Type B pancreatic cell (in vitro differentiated cells): ENCODE measurements at regions not wholly inside any gene's neighbourhood (a gene's known extent, or its start where the extent isn't known, plus 50 kb on each side); places are given as distances from the start of the nearest gene placed in this dataset.

ENCODE experiments used
- DNase-seq: peaks from one replicate; pipeline ENCODE4 v3.0.0; 2021; ENCODE audit warnings: mixed read lengths; ENCODE audit not compliant: unreplicated experiment; ENCODE audit errors: extremely low spot score
- H3K27ac Mint-ChIP-seq: 2 replicates; pipeline ENCODE4 v1.8.0; 2021; ENCODE audit warnings: mild to moderate bottlenecking, mixed read lengths
- H3K27me3 Mint-ChIP-seq: 2 replicates; pipeline ENCODE4 v1.8.0; 2021; ENCODE audit warnings: mixed read lengths
- H3K36me3 Mint-ChIP-seq: 2 replicates; pipeline ENCODE4 v1.8.0; 2021; ENCODE audit warnings: mixed read lengths
- H3K4me1 Mint-ChIP-seq: one replicate; pipeline ENCODE4 v1.8.0; 2021; ENCODE audit warnings: mixed read lengths; ENCODE audit not compliant: unreplicated experiment
- H3K4me3 Mint-ChIP-seq: 2 replicates; pipeline ENCODE4 v1.8.0; 2021; ENCODE audit warnings: mild to moderate bottlenecking, mixed read lengths
- H3K9me3 Mint-ChIP-seq: 2 replicates; pipeline ENCODE4 v1.8.0; 2021; ENCODE audit warnings: mixed read lengths
- TF ChIP-seq, protein P1 (sequence below): fragments of 200-600 bp; sonication (generic); conservative IDR thresholded peaks from 2 replicates; pipeline ENCODE4 v1.5.0; 2021; ENCODE audit warnings: antibody characterized with exemption, mild to moderate bottlenecking

DNA sequence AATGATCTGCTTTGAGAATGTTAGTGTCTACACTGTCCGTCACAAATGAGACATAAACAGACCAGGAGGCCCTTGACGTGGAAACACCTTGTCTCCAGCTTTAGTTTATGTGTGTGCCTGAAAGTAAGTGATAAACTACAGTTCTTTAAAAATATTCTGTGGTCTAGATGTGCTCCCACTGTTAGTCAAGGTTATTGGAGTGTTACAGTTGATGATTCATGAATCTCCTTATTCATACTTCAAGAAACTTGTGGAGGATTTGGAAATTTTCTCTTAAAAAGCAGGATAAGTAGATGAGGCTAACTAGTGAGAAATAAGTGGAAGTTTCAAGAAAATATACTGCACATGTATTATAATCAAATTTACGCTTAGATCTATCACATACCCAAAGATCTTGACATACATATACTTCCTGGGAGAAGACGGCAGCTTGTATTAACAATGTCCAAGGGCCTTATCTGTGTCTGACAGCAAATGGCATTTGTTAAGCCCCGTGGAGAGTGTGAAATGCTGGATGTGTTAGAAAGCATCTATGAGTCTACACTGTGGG, 90.5 kb upstream of the MBOAT1 start:
- Mint-ChIP-seq H3K27ac (no peak overlapping the region), H3K4me1 (no peaks in the 10 kb centered on the region), H3K27me3 (no peaks in the 10 kb centered on the region), H3K9me3 (no peaks in the 10 kb centered on the region), H3K36me3 (no peaks in the 10 kb centered on the region), H3K4me3 (no peak overlapping the region)
- TF ChIP-seq, protein P1, sequence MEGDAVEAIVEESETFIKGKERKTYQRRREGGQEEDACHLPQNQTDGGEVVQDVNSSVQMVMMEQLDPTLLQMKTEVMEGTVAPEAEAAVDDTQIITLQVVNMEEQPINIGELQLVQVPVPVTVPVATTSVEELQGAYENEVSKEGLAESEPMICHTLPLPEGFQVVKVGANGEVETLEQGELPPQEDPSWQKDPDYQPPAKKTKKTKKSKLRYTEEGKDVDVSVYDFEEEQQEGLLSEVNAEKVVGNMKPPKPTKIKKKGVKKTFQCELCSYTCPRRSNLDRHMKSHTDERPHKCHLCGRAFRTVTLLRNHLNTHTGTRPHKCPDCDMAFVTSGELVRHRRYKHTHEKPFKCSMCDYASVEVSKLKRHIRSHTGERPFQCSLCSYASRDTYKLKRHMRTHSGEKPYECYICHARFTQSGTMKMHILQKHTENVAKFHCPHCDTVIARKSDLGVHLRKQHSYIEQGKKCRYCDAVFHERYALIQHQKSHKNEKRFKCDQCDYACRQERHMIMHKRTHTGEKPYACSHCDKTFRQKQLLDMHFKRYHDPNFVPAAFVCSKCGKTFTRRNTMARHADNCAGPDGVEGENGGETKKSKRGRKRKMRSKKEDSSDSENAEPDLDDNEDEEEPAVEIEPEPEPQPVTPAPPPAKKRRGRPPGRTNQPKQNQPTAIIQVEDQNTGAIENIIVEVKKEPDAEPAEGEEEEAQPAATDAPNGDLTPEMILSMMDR: no peak
- DNase-seq: no peak

DNA sequence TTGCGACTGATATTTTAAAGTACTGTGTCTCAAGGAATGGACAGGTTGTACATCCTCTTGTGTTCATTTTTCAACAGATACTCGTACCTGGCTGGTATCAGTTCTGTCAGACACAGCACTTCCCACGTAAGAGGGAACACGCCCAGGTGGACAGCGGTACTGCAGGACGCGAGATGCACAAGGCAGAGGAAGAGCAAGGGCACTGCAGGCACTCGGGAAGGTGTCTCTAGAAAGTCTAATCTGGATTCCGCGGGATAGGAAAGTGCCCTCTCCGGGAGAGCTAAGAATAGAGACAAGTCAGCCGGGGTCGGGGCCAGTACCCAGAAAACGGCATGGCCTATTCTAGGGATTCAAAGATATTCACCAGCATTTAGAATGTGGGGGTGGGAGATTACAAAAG, 94.2 kb upstream of the MBOAT1 start:
- H3K4me1 Mint-ChIP-seq: no peaks in the 10 kb centered on the region
- no peak for DNase-seq
- peaks cover 3% of the 10 kb centered on the region for H3K9me3 Mint-ChIP-seq
- no peaks in the 10 kb centered on the region for H3K27me3 Mint-ChIP-seq
- H3K4me3 Mint-ChIP-seq: no peak overlapping the region
- no peaks in the 10 kb centered on the region for H3K36me3 Mint-ChIP-seq
- no peak overlapping the region for H3K27ac Mint-ChIP-seq
- TF ChIP-seq, protein P1: peak; percentile 45

DNA sequence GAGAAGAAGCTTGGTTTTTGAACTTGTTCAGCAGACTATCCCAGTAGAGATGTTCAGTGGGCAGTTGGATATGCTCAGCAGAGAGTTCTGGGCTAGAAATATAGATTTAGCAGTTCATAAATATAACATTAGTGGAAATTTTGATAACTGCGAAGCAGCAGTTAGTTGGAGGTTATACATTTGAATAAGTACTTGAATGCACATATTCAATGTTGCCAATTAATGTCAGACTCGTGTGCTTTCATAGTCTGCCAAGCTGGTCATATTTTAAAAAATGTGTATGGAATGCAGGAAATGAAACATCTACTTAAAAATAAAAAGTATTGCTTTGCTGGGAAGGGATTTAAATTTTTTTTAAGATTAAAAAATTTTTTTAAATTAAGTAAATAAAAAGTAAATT, 92.5 kb upstream of the E2F3 start:
- H3K36me3 Mint-ChIP-seq: no peaks in the 10 kb centered on the region
- no peaks in the 10 kb centered on the region for H3K4me1 Mint-ChIP-seq
- TF ChIP-seq, protein P1: no peak
- no peak for DNase-seq
- H3K27ac Mint-ChIP-seq: no peak overlapping the region
- H3K27me3 Mint-ChIP-seq: no peaks in the 10 kb centered on the region
- H3K4me3 Mint-ChIP-seq: no peak overlapping the region
- H3K9me3 Mint-ChIP-seq: peaks cover 3% of the 10 kb centered on the region

DNA sequence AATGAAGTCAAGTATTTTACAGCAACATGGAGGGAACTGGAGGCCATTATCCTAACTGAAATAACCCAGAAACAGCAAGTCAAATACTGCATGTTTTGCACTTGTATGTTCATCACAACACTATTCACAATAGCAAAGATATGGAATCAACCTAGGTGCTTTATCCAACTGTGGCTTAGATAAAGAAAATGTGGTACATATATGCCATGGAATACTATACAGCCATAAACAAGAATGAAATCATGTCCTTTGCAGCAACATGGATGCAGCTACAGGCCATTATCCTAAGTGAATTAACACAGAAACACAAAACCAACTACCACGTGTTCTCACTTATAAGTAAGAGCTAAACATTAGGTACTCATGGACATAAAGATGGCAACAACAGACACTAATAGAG, 91.5 kb upstream of the E2F3 start:
- peaks cover 7% of the 10 kb centered on the region for H3K27me3 Mint-ChIP-seq
- no peak overlapping the region for H3K27ac Mint-ChIP-seq
- TF ChIP-seq, protein P1: no peak
- no peak for DNase-seq
- H3K9me3 Mint-ChIP-seq: peaks cover 3% of the 10 kb centered on the region
- H3K4me3 Mint-ChIP-seq: no peak overlapping the region
- H3K4me1 Mint-ChIP-seq: no peaks in the 10 kb centered on the region
- no peaks in the 10 kb centered on the region for H3K36me3 Mint-ChIP-seq

DNA sequence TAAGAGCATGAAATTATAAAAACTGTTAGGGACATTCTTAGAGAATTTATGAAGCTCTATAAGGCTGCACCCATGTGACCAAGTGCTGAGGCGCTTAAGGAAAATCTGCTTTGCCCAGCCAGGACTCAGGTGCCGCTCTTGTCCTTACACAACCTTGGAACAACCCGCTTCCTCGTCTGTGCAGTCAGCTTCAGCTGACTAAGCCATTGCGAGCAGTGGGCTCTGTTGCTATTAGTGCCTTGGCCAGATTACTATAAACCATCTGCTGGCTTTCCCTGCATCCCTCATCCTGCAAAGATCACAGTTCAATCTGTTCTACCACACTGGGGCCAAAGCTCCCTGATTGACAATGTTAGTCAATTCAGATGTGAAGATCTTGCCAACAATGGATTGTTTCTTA, 89.1 kb upstream of the E2F3 start:
- H3K36me3 Mint-ChIP-seq: no peaks in the 10 kb centered on the region
- no peak for DNase-seq
- H3K27me3 Mint-ChIP-seq: peaks cover 8% of the 10 kb centered on the region
- H3K4me1 Mint-ChIP-seq: no peaks in the 10 kb centered on the region
- H3K4me3 Mint-ChIP-seq: no peak overlapping the region
- H3K9me3 Mint-ChIP-seq: peaks cover 3% of the 10 kb centered on the region
- no peak overlapping the region for H3K27ac Mint-ChIP-seq
- TF ChIP-seq, protein P1: no peak

DNA sequence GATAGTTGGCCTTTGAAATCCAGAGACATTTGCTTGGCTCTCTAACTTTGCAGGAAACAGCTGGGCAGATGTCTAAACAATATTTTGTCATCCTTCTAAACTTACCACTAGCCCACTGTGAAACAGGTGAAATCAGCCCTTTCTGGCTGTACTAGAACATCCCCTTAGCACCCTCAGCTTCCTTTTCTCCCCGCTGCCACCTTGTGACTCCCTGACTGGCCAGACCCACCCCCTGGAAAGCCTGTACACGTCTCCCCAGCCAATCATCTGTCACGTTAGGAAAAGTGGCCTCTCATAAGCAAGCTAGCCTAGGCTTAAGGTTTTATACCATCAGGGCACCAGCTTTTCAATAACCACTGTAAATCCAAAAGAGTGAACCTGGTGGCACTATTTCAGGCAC, 88.6 kb upstream of the E2F3 start:
- peaks cover 8% of the 10 kb centered on the region for H3K27me3 Mint-ChIP-seq
- H3K4me3 Mint-ChIP-seq: no peak overlapping the region
- H3K27ac Mint-ChIP-seq: no peak overlapping the region

More for the DNA sequence above, 88.6 kb upstream of the E2F3 start:
- no peak for DNase-seq
- no peaks in the 10 kb centered on the region for H3K36me3 Mint-ChIP-seq
- no peaks in the 10 kb centered on the region for H3K4me1 Mint-ChIP-seq
- TF ChIP-seq, protein P1: no peak
- peaks cover 3% of the 10 kb centered on the region for H3K9me3 Mint-ChIP-seq
